ENCODE measurements at regions not wholly inside any gene's neighbourhood (a gene's known extent, or its start where the extent isn't known, plus 50 kb on each side); places are given as distances from the start of the nearest gene placed in this dataset.

DNA sequence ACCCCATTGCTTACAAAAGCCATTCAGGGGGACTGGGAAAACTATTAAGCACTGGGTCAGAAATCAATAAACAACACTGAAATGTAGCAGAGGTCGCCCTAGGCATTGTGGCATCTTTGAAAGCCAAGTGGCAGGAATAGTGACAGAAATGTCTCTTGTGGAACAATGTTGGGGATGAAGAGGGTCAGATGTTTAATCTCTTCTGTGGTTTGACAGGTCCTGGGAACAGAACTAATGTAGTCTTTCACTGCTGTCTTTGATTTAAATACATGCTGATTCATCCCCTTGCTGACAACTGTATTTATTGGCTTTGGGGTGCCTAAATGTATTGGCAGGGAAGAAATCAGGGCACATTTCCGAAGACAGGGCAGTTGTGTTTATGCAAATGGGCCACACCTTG lies 194.8 kb downstream of the ATG4C start:
- H3K36me3 Mint-ChIP-seq (ENCODE audit: low read depth) = no peaks in the 10 kb centered on the region
- ATAC-seq = no peak
- no peak overlapping the region for H3K4me2 ChIP-seq
- H3K27ac Mint-ChIP-seq = no peak overlapping the region
- no peaks in the 10 kb centered on the region for H3K27me3 ChIP-seq (ENCODE audit: insufficient read depth)
- no peaks in the 10 kb centered on the region for H3F3A ChIP-seq (replicated peaks; ENCODE audit: low read depth)
- H3K4me3 ChIP-seq = no peak overlapping the region
- H4K20me1 ChIP-seq (replicated peaks; ENCODE audit: insufficient read depth) = no peaks in the 10 kb centered on the region
- TF ChIP-seq EZH2 (IDR thresholded peaks at IDR 0.05; ENCODE audit: low read depth, unreplicated experiment) (no peak), ZNF114 (CRISPR knock-in tag; IDR thresholded peaks at IDR 0.05) (no peak), POLR2AphosphoS5 (IDR thresholded peaks at IDR 0.05; ENCODE audit: low read depth) (no peak), ZNF331 (CRISPR knock-in tag; IDR thresholded peaks at IDR 0.05; ENCODE audit: low read depth) (no peak), CREB1 (CRISPR knock-in tag; IDR thresholded peaks at IDR 0.05; ENCODE audit: low read depth) (no peak), STAT1 (IDR thresholded peaks at IDR 0.05; ENCODE audit: unreplicated experiment) (no peak), JUNB (IDR thresholded peaks at IDR 0.05; ENCODE audit: unreplicated experiment) (no peak), EZH2phosphoT487 (IDR thresholded peaks at IDR 0.05; ENCODE audit: unreplicated experiment) (no peak), NANOG (IDR thresholded peaks at IDR 0.05; ENCODE audit: borderline replicate concordance) (no peak)
- TF ChIP-seq, protein P1, sequence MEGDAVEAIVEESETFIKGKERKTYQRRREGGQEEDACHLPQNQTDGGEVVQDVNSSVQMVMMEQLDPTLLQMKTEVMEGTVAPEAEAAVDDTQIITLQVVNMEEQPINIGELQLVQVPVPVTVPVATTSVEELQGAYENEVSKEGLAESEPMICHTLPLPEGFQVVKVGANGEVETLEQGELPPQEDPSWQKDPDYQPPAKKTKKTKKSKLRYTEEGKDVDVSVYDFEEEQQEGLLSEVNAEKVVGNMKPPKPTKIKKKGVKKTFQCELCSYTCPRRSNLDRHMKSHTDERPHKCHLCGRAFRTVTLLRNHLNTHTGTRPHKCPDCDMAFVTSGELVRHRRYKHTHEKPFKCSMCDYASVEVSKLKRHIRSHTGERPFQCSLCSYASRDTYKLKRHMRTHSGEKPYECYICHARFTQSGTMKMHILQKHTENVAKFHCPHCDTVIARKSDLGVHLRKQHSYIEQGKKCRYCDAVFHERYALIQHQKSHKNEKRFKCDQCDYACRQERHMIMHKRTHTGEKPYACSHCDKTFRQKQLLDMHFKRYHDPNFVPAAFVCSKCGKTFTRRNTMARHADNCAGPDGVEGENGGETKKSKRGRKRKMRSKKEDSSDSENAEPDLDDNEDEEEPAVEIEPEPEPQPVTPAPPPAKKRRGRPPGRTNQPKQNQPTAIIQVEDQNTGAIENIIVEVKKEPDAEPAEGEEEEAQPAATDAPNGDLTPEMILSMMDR (conservative IDR thresholded peaks at IDR 0.05; ENCODE audit: low read depth in 2 of 2) = no peak
- TF ChIP-seq, protein P2, sequence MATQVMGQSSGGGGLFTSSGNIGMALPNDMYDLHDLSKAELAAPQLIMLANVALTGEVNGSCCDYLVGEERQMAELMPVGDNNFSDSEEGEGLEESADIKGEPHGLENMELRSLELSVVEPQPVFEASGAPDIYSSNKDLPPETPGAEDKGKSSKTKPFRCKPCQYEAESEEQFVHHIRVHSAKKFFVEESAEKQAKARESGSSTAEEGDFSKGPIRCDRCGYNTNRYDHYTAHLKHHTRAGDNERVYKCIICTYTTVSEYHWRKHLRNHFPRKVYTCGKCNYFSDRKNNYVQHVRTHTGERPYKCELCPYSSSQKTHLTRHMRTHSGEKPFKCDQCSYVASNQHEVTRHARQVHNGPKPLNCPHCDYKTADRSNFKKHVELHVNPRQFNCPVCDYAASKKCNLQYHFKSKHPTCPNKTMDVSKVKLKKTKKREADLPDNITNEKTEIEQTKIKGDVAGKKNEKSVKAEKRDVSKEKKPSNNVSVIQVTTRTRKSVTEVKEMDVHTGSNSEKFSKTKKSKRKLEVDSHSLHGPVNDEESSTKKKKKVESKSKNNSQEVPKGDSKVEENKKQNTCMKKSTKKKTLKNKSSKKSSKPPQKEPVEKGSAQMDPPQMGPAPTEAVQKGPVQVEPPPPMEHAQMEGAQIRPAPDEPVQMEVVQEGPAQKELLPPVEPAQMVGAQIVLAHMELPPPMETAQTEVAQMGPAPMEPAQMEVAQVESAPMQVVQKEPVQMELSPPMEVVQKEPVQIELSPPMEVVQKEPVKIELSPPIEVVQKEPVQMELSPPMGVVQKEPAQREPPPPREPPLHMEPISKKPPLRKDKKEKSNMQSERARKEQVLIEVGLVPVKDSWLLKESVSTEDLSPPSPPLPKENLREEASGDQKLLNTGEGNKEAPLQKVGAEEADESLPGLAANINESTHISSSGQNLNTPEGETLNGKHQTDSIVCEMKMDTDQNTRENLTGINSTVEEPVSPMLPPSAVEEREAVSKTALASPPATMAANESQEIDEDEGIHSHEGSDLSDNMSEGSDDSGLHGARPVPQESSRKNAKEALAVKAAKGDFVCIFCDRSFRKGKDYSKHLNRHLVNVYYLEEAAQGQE (IDR thresholded peaks at IDR 0.05; ENCODE audit: unreplicated experiment) = no peak
- TF ChIP-seq, protein P3, sequence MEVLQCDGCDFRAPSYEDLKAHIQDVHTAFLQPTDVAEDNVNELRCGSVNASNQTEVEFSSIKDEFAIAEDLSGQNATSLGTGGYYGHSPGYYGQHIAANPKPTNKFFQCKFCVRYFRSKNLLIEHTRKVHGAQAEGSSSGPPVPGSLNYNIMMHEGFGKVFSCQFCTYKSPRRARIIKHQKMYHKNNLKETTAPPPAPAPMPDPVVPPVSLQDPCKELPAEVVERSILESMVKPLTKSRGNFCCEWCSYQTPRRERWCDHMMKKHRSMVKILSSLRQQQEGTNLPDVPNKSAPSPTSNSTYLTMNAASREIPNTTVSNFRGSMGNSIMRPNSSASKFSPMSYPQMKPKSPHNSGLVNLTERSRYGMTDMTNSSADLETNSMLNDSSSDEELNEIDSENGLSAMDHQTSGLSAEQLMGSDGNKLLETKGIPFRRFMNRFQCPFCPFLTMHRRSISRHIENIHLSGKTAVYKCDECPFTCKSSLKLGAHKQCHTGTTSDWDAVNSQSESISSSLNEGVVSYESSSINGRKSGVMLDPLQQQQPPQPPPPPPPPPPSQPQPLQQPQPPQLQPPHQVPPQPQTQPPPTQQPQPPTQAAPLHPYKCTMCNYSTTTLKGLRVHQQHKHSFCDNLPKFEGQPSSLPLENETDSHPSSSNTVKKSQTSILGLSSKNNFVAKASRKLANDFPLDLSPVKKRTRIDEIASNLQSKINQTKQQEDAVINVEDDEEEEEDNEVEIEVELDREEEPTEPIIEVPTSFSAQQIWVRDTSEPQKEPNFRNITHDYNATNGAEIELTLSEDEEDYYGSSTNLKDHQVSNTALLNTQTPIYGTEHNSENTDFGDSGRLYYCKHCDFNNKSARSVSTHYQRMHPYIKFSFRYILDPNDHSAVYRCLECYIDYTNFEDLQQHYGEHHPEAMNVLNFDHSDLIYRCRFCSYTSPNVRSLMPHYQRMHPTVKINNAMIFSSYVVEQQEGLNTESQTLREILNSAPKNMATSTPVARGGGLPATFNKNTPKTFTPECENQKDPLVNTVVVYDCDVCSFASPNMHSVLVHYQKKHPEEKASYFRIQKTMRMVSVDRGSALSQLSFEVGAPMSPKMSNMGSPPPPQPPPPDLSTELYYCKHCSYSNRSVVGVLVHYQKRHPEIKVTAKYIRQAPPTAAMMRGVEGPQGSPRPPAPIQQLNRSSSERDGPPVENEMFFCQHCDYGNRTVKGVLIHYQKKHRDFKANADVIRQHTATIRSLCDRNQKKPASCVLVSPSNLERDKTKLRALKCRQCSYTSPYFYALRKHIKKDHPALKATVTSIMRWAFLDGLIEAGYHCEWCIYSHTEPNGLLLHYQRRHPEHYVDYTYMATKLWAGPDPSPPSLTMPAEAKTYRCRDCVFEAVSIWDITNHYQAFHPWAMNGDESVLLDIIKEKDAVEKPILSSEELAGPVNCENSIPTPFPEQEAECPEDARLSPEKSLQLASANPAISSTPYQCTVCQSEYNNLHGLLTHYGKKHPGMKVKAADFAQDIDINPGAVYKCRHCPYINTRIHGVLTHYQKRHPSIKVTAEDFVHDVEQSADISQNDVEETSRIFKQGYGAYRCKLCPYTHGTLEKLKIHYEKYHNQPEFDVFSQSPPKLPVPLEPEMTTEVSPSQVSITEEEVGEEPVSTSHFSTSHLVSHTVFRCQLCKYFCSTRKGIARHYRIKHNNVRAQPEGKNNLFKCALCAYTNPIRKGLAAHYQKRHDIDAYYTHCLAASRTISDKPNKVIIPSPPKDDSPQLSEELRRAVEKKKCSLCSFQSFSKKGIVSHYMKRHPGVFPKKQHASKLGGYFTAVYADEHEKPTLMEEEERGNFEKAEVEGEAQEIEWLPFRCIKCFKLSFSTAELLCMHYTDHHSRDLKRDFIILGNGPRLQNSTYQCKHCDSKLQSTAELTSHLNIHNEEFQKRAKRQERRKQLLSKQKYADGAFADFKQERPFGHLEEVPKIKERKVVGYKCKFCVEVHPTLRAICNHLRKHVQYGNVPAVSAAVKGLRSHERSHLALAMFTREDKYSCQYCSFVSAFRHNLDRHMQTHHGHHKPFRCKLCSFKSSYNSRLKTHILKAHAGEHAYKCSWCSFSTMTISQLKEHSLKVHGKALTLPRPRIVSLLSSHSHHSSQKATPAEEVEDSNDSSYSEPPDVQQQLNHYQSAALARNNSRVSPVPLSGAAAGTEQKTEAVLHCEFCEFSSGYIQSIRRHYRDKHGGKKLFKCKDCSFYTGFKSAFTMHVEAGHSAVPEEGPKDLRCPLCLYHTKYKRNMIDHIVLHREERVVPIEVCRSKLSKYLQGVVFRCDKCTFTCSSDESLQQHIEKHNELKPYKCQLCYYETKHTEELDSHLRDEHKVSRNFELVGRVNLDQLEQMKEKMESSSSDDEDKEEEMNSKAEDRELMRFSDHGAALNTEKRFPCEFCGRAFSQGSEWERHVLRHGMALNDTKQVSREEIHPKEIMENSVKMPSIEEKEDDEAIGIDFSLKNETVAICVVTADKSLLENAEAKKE (CRISPR knock-in tag; IDR thresholded peaks at IDR 0.05) = no peak
- TF ChIP-seq, protein P4, sequence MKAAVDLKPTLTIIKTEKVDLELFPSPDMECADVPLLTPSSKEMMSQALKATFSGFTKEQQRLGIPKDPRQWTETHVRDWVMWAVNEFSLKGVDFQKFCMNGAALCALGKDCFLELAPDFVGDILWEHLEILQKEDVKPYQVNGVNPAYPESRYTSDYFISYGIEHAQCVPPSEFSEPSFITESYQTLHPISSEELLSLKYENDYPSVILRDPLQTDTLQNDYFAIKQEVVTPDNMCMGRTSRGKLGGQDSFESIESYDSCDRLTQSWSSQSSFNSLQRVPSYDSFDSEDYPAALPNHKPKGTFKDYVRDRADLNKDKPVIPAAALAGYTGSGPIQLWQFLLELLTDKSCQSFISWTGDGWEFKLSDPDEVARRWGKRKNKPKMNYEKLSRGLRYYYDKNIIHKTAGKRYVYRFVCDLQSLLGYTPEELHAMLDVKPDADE (IDR thresholded peaks at IDR 0.05) = no peak
- H3K9me2 ChIP-seq (ENCODE audit: insufficient read depth) = 0 out of 2 replicates have a peak, but pooled peaks cover 3% of the 10 kb centered on the region
- no peak for DNase-seq (ENCODE audit: low spot score)
- no peaks in the 10 kb centered on the region; the same call in 2 of the 3 replicates for H3K9me3 Mint-ChIP-seq
- no peak overlapping the region for H3K4me3 Mint-ChIP-seq
- H3K36me3 ChIP-seq (ENCODE audit: insufficient read depth) = no peaks in the 10 kb centered on the region
- 0 out of 2 replicates have a peak overlapping the region, but pooled peaks have one; percentile 16 for H2AFZ ChIP-seq
- H3K4me1 Mint-ChIP-seq = peaks cover 26% of the 10 kb centered on the region
- peaks cover 1% of the 10 kb centered on the region for H3K27me3 Mint-ChIP-seq (ENCODE audit: insufficient read depth, low read depth, poor library complexity)
- H3K27ac ChIP-seq (ENCODE audit: low read depth) = no peak overlapping the region
- no peaks in the 10 kb centered on the region for H3K4me1 ChIP-seq (ENCODE audit: insufficient read depth)
- no peaks in the 10 kb centered on the region for H3K79me2 ChIP-seq (replicated peaks; ENCODE audit: insufficient read depth)
